GM18505 (cell line): ENCODE measurements at regions not wholly inside any gene's neighbourhood (a gene's known extent, or its start where the extent isn't known, plus 50 kb on each side); places are given as distances from the start of the nearest gene placed in this dataset.

Experiments used
- ATAC-seq: cut with Tn5 transposase; IDR thresholded peaks from one replicate; pipeline ENCODE4 v1.9.1; 2021; ENCODE audit not compliant: unreplicated experiment
- POLR2A ChIP-seq: IDR thresholded peaks from 4 replicates; pipeline ENCODE4 v1.6.1; 2011; ENCODE audit warnings: borderline replicate concordance; ENCODE audit not compliant: insufficient read depth, insufficient read length; ENCODE audit errors: extremely low read depth

DNA sequence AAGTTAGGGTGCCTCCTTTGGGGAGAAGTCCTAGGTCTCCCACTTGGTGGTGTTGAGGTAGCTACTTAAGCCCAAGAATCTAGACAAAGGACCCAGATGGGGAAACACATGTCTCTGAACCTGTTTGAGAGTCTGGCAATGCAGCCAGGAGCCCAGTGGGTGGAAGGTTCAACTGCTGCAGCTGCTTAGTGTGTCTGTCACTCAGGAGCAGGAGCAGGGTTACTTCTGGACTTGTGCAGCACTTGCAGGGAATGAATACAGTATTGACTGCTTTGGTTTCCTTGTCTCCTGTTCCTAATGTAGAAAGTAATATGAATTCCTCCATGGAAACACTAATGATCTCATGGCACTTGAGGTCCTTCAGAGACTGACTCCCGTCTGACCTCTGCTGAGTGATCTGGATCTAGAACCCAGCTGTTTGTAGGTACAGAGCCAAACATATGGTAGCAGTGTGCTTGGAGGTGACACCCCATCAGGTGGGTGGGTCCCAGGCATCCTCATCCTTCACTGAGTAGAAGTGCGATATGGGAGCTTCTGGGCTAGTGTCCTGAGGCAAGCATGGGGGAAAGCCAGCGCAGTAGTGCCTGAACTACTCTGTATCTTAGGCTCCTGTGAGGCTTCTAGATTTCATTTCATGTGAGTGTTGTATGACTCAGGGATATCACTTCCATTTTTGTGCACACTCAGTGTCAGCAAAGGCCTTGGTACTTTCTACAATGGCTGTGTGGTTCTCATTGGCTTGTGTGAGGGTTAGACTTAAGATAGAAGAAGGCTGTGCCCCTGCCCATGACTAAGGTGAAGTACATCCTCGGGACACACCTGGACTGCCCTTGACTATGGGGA is 85.0 kb upstream of the WDR1 start:
- no peak for ATAC-seq
- TF ChIP-seq POLR2A = no peak

DNA sequence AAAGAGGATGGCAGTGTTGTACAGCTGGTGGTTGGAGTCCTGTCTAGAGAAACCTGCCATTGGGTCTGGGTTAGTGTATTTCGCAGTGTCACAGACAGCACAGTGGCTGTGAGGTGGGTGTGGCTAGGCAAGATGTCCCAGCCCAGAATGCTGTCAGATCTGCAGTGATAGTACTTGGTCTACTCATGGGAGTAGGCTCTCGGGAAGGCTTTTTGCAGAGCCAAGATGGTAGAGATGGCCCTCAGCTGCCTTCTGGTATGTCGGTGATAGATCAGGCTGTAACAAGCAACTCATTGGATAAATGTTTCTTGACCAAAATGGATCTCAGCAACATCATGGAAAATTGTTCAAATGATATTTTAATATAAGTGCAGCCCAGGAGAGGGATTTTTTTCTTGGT is 84.3 kb upstream of the WDR1 start:
- no peak for ATAC-seq
- no peak for TF ChIP-seq POLR2A

DNA sequence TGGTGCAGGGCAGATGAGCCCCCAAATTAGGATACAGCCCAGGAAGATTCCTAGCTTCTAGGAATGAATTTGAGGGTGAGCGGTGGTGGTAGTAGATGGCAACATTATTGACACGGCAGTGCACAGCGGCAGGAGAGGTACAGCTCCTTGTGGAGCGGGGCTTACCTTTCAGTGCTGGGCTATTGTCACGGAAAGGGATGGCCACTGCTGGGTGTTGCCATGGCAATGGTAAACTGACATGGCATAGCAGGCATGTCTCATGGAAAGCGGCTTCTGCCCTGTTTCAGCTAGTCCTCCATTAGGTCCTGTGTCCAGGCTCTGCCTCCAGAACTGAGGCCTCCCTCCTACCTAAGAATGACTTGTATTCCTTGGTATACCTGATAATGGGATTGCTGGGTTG is 81.8 kb upstream of the WDR1 start:
- no peak for ATAC-seq
- TF ChIP-seq POLR2A = no peak

DNA sequence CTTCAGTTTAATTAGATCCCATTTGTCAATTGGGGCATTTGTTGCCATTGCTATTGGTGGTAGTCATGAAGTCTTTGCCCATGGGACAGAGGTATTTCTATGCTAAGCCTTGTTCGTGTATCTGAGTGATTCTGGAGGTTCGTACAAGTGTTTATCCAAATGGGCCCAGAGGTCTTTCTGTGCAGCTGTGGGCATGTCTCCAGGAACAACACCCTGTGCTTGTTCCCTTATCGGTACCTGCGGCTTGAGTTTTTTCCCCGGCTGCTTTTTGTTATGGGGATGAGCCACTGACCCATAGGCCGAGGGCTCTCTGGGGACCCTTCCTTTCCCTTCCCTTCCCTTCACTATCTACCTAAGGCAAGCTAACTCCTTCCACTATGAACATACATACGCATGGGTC is 81.4 kb upstream of the WDR1 start:
- no peak for ATAC-seq
- no peak for TF ChIP-seq POLR2A

DNA sequence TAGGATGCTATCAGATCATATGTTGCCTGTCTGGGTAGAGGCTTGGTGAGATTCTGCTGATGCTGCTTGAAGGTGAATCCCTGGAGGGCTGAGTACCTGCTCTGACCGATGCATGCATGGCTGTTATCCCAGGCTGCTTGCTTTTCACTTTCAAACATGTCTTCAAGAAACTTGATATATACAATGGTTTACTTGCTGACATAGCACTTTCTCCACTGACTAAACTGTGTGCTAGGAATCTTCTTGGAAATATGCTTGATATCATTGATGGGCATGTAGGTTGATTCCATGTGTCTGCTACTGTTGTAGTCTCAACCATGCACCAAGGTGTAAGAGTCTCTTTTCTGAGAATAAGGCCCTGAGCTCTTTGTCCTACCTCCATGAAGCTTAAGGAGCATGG is 79.6 kb upstream of the WDR1 start:
- ATAC-seq = no peak
- no peak for TF ChIP-seq POLR2A

DNA sequence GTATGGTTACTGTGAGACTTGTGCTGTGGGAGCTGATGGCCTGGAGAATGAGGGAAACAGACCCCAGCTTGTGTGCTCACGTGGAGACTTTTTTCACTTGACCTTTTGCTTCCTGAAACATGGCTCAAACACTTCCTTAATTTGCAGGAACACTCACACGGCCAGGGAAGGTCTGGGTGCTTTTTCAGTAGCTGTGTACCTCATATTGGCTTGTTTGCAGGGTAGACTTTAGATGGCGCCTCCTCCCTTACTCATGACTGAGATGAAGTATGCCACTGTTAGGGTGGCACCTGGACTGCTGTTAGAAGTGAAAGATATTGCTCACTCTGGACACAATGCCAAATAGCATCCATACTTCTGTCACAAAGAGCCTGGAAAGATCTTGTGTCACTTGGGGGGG is 75.7 kb upstream of the WDR1 start:
- no peak for ATAC-seq

DNA sequence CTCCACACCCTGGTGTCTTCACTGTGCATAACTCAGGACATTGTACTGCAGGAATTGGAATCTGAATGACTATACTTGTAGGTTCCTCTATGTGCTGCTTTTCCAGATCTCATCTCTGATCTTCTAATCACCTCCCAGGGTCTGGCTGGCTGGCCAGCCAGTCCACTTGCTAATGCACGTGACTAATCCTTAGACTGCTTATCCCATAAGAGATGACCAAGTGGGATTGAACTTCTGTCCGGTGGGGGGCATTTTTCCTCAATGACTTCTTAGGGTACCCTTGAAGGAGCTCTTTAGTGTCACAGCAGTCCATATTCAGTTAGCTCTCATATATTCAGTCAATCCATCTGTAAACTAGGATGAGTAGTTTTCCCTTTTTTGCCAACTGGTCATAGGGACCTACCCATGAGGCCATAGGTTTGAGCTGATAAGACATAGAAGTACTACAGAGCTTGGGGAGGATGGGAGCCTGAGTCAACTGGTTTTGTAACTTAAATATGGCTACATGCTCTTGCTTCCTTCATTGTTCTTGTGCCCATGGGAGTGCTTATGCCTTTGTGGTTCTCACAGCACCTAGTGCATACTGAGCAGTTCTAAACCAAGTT is 71.9 kb upstream of the WDR1 start:
- no peak for ATAC-seq
- no peak for TF ChIP-seq POLR2A

More for the DNA sequence above, 75.7 kb upstream of the WDR1 start:
- TF ChIP-seq POLR2A = no peak

DNA sequence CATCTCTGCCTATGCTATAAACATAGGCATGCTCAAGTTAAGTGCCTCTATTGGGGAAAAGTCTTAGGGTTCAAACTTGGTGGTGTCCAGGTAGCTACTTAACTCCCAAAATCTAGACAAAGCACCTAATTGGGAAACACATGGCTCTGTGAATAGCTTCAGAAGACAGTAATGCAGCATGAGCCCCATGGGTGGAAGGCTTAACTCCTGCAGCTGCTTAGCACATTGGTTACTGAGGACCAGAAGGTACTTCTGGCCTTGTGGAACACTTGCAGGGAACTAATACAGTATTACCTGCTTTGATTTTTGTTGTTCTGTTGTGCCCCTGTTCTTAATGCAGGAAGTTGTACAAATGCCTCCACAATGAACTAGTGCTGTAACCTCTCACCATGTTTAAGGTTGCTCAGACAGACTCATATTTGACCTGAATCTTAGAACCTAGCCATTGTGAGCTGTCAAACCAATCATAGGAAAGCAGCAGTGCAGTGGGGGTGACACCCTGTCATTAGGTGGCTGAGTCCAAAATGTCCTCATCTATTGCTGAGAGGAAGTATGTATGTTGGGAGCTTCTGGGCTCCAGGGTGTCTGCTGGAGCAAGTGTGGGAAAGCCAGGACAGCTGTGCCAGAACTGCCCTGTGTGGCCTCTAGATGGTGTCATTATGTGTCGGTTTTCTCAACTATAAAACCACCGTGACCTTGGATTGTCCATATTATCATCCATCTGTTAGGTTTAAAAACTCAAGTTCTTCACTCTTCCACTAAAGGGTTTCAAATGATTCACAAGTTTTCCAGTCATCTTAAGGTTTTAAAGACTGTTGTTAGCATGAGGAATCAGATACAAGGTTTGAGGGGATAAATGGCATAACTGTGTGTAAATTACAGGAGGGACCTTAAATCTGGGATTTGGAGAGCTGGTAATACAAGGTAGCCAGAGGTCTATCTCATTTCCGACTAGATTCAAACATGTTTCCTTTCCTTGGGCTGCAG is 69.9 kb upstream of the WDR1 start:
- ATAC-seq = no peak
- no peak for TF ChIP-seq POLR2A

DNA sequence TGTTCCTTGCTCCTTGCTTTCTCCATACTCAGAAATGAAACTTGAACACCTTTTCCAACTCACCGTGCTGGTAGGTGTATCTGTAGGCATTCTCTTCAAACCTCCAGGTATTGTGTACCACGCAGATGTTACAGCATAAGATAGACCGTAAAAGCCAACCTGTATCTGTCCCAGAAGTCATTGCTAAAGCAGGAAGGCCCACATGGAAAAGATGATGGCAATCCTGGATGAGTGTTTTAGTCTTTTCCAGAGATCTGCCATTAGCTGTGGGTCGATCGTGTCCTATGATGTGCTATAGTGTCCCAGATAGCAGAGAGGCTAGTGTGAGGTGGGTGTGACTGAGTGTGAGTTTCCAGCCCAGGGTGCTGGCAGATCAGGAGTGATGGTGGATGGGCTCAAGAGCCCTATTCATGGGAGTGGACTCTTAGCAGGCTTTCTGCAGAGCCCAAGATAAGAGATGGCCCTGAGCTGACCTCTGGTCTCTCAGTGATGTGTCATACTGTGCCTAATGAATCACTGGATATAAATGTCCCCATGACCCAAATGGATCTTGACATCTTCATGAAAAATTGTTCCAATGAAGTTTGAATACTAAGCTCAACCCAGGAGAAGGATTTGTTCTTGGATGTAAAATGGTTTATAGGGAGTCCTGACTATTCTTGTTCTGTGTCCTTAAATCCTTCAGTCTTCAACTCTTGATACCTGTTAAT is 69.1 kb upstream of the WDR1 start:
- no peak for TF ChIP-seq POLR2A
- no peak for ATAC-seq

DNA sequence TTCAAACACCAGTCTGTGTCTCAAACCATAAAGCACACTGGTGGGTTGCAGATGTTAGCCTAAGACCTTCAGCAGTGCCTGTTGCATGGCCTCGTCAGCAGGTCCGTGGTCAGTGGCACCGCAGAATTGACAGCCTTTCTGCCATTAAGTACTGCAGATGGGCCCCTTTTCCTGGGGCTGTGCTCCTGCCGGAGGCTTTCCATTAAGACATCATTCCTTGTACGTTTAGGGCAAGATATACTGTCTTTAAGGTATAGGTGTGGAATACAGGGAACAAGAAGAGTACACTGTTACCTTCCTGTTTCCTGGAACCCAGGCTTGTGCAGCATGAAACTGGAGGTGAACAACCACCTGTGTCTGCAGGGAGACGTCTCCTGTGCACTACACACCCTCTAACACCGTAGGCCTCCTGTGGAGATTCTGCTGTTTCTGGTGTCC is 67.9 kb upstream of the WDR1 start:
- ATAC-seq = no peak
- no peak for TF ChIP-seq POLR2A

DNA sequence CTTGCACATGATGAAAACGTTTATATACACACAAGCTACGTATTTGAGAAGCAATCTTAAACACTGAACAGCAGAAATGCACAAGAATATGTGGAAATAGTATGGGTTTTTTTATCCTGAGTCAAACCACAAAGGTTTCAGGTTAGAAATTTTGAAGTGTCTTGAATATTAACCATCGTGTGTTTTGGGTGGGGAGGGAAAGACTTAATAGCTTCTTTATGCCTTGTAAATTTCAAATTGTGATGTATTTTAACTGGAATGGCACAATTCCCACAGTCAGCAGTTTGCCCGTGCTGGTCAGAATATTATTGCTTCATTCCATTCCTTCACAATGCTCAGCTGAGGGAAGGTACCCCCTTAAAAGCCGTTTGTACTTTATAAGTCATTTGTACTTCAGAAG is 67.4 kb upstream of the WDR1 start:
- no peak for TF ChIP-seq POLR2A
- ATAC-seq = no peak

DNA sequence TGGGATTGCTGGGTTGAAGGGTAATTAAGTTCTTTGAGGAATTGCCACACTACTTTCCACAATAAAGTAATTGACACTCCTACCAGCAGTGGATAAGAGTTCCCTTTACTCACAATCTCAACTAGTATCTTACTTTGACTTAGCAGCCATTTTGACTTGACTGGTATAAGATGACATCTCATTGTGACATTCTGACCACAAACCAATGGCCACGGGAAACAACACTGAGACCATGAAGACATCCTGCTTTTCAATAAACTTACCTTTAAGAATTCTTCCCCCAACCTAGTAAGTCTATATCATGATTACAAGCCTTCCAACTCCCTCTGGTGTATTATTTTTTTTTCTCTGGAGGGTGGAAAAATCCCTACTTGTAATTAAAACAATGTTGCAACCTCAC is 66.9 kb upstream of the WDR1 start:
- TF ChIP-seq POLR2A = no peak
- ATAC-seq = no peak
